Panc1 (cell line): ENCODE measurements at regions not wholly inside any gene's neighbourhood (a gene's known extent, or its start where the extent isn't known, plus 50 kb on each side); places are given as distances from the start of the nearest gene placed in this dataset.
A peak's percentile ranks its signal among the peaks of the same experiment; 100 is the strongest.

Experiments used
- ATAC-seq: fragments of 200-7000 bp; cut with Tn5 transposase; 2 replicates; pipeline ENCODE4 v1.9.1; 2020; ENCODE audit warnings: mild to moderate bottlenecking, moderate library complexity
- BruUV-seq: library from RNA; stranded (reverse); fragments of 400-500 nt; replicated peaks from 2 replicates; lab custom pipeline; 2021; lab: Mats Ljungman, UMichigan
- CTCF ChIA-PET: fragments of 300-600 bp; sonication (Branson Sonifier 250); formaldehyde crosslinking; loops from one replicate; lab custom pipeline; 2022; ENCODE audit warnings: antibody characterized with exemption; lab: Charles Lee
- POLR2A ChIA-PET: fragments of 300-600 bp; sonication (Branson Sonifier 250); formaldehyde crosslinking; loops from one replicate; lab custom pipeline; 2022; ENCODE audit warnings: antibody characterized with exemption; lab: Charles Lee
- DNase-seq: peaks from one replicate; pipeline ENCODE4 v3.0.0-alpha.2; 2010; ENCODE audit warnings: low read depth, low spot score
- H3K27ac ChIP-seq: 2 replicates; pipeline ENCODE4 v1.5.1; 2011; ENCODE audit warnings: mild to moderate bottlenecking, low read length, inconsistent platforms
- H3K27me3 ChIP-seq: fragments of 200-500 bp; sonication (Bioruptor generic); 2 replicates; pipeline ENCODE4 v1.6.0; 2014; ENCODE audit warnings: low read length, inconsistent platforms; ENCODE audit not compliant: control insufficient read depth, insufficient read depth
- H3K36me3 ChIP-seq: fragments of 200-500 bp; sonication (Bioruptor generic); 2 replicates; pipeline ENCODE4 v1.5.1; 2014; ENCODE audit warnings: inconsistent platforms, mild to moderate bottlenecking, low read length, moderate library complexity; ENCODE audit not compliant: control insufficient read depth, insufficient read depth
- H3K4me1 ChIP-seq: 2 replicates; pipeline ENCODE4 v1.5.1; 2011; ENCODE audit warnings: inconsistent platforms, mild to moderate bottlenecking, low read length, moderate library complexity; ENCODE audit not compliant: control insufficient read depth, insufficient read depth
- H3K4me3 ChIP-seq, 2 experiments: 2 replicates each; pipeline ENCODE4 v1.5.1; 2011 to 2012; ENCODE audit warnings: low read depth in 2 of 2, low read length in 2 of 2, mild to moderate bottlenecking in 2 of 2, inconsistent platforms in 1 of 2, moderate library complexity in 1 of 2
- H3K9me3 ChIP-seq: fragments of 200-500 bp; sonication (Bioruptor generic); 2 replicates; pipeline ENCODE4 v1.5.1; 2014; ENCODE audit warnings: low read depth, mild to moderate bottlenecking, inconsistent platforms, low read length, moderate library complexity; ENCODE audit not compliant: control insufficient read depth, insufficient read depth
- CTCF ChIP-seq: fragments of 450-650 bp; IDR thresholded peaks from 2 replicates; pipeline ENCODE4 v1.5.1; 2017; ENCODE audit warnings: mild to moderate bottlenecking
- POLR2AphosphoS5 ChIP-seq: IDR thresholded peaks from 2 replicates; pipeline ENCODE4 v1.6.1; 2012; ENCODE audit warnings: mild to moderate bottlenecking, low read depth, low read length, moderate library complexity
- REST ChIP-seq, 2 experiments: IDR thresholded peaks; 2 replicates each; pipeline ENCODE4 v1.6.1; 2011 to 2012; ENCODE audit warnings: low read depth in 2 of 2, control low read depth in 1 of 2, low read length in 1 of 2, mild to moderate bottlenecking in 1 of 2, moderate library complexity in 1 of 2; ENCODE audit not compliant: insufficient read depth in 1 of 2
- SIN3A ChIP-seq: IDR thresholded peaks from 2 replicates; pipeline ENCODE4 v1.6.1; 2012; ENCODE audit warnings: low read depth, mild to moderate bottlenecking, low read length, moderate library complexity, borderline replicate concordance; ENCODE audit not compliant: insufficient read depth
- TCF7L2 ChIP-seq: IDR thresholded peaks from 2 replicates; pipeline ENCODE4 v1.6.1; 2011; ENCODE audit warnings: mild to moderate bottlenecking, low read depth, low read length, inconsistent platforms
- in situ Hi-C: cut with HindIII; loops from 2 replicates; pipeline ENCODE4 v1.10.0; 2016; ENCODE audit warnings: low sequenced_read_pairs, low pct_unique_long_range_greater_than_20kb
- intact Hi-C: fragments of 100-400 bp; cut with micrococcal nuclease; formaldehyde crosslinking; loops from one replicate; pipeline ENCODE4 v1.10.0; 2022; ENCODE audit not compliant: unreplicated experiment

GRCh38 chr6:152859225-152859624 is 108.6 kb downstream of the VIP start:
- H3K4me1 ChIP-seq = no peaks in the 10 kb centered on the region
- 0 out of 4 replicates have a peak overlapping the region, but pooled peaks of 1 of the 2 experiments have one; percentile 10 for H3K4me3 ChIP-seq
- in situ Hi-C loops (no loop called here), intact Hi-C loops (no loop called here)
- H3K27me3 ChIP-seq = no peaks in the 10 kb centered on the region
- DNase-seq (no peak), ATAC-seq (no peak)
- BruUV-seq = no TSS peak
- no peak overlapping the region for H3K27ac ChIP-seq
- no peaks in the 10 kb centered on the region for H3K36me3 ChIP-seq
- POLR2A ChIA-PET = no interaction called here
- no peaks in the 10 kb centered on the region for H3K9me3 ChIP-seq
- TF ChIP-seq POLR2AphosphoS5 (no peak), TCF7L2 (no peak), CTCF (no peak), REST (IDR thresholded peaks at IDR 0.05; ENCODE audit: insufficient read depth in 1 of 2, low read depth in 2 of 2, low read length in 1 of 2) (no peak)
- CTCF ChIA-PET = no interaction called here

DNA sequence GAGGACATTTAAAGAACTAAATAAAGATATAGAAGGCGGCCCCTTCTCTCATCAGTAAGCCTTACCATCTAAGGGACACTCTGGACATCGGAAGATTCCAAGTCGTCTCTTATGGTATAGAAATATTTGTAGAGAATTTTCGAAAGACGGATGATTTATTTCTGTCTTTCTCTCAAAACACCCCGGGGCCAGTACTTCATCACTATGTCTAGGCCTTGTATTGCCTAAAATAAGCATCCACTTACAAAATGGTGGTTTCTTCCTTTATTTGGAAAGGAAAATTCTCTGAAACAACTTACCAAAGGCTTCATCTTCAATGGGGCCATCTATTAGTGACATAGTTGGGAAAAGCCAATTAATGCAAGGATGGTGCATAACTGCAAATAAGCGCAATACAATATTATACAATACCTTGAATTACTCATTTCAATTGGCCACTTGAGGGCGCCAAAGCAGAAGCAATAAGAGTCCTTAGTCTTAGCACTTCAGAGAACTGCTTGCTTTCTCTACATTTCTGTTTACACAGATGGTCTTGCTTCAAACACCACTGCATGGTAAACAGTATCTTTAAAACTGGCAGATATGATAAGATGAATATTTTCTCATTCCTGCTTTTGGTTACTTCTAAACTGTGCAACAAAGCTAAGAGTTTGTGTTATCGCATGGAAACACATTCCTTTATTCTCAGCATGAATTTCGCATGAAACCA is 113.2 kb downstream of the VIP start:
- ChIA-PET POLR2A (no interaction called here), CTCF (interaction anchor here (1.3 kb wide), 1 partner anchor 84 kb away, joined by 6 read pairs; no protein-coding TSS in a partner anchor)
- Histone ChIP-seq H3K9me3 (no peaks in the 10 kb centered on the region), H3K27me3 (no peaks in the 10 kb centered on the region; the same call in 1 of the 2 replicates), H3K4me3 (no peak overlapping the region), H3K27ac (no peak overlapping the region), H3K36me3 (no peaks in the 10 kb centered on the region), H3K4me1 (no peaks in the 10 kb centered on the region)
- intact Hi-C loops = loop anchor here (1.0 to 5.0 kb wide), 3 partner anchors 34 to 159 kb away; no protein-coding TSS in a partner anchor
- DNase-seq (peak; percentile 43), ATAC-seq (peak; percentile 96)
- in situ Hi-C loops = no loop called here
- no TSS peak for BruUV-seq
- TF ChIP-seq CTCF (peak; percentile 68; the same call in 1 of the 2 replicates), TCF7L2 (no peak), SIN3A (no peak), POLR2AphosphoS5 (no peak), REST (IDR thresholded peaks at IDR 0.05; ENCODE audit: insufficient read depth in 1 of 2, low read depth in 2 of 2, low read length in 1 of 2) (no peak)
